ENCODE measurements at regions not wholly inside any gene's neighbourhood (a gene's known extent, or its start where the extent isn't known, plus 50 kb on each side); places are given as distances from the start of the nearest gene placed in this dataset.

GRCh38 chr7:136053689-136054485, 76.7 kb upstream of the MTPN start:
- H3K36me3 ChIP-seq, result no peaks in the 10 kb centered on the region
- TF ChIP-seq POLR2A (IDR thresholded peaks at IDR 0.05) (no peak), POLR2AphosphoS5 (IDR thresholded peaks at IDR 0.05) (no peak), CTCF (IDR thresholded peaks at IDR 0.05) (no peak), EP300 (IDR thresholded peaks at IDR 0.05) (no peak)
- no peaks in the 10 kb centered on the region for H3K27me3 ChIP-seq
- H3K4me3 ChIP-seq, result no peak overlapping the region
- 92 to 99% methylated on average over 6 of the region's 6 CpGs for WGBS, 2 donors
- H3K9me3 ChIP-seq, result no peaks in the 10 kb centered on the region
- ATAC-seq (ENCODE audit: low FRiP score in 2 of 2) (no peak), DNase-seq (no peak)
- H3K4me1 ChIP-seq, result peaks cover 0 to 7% (median 1%) of the 10 kb centered on the region in 4 donors
- H3K27ac ChIP-seq, result no peak overlapping the region

GRCh38 chr7:136051203-136051928, 74.2 kb upstream of the MTPN start:
- no peak overlapping the region for H3K27ac ChIP-seq
- no peaks in the 10 kb centered on the region for H3K9me3 ChIP-seq
- H3K27me3 ChIP-seq, result no peaks in the 10 kb centered on the region
- TF ChIP-seq POLR2AphosphoS5 (IDR thresholded peaks at IDR 0.05) (no peak), CTCF (IDR thresholded peaks at IDR 0.05) (no peak), POLR2A (IDR thresholded peaks at IDR 0.05) (no peak), EP300 (IDR thresholded peaks at IDR 0.05) (no peak)
- no peak for ATAC-seq (ENCODE audit: low FRiP score in 2 of 2)
- peaks cover 0 to under 1% (median 0%) of the 10 kb centered on the region in 4 donors for H3K4me1 ChIP-seq
- no peaks in the 10 kb centered on the region for H3K36me3 ChIP-seq
- 90 to 91% methylated on average over 6 of the region's 6 CpGs for WGBS, 2 donors
- no peak overlapping the region for H3K4me3 ChIP-seq
- DNase-seq, result no peak

GRCh38 chr7:136050462-136050847, 73.3 kb upstream of the MTPN start:
- Histone ChIP-seq H3K36me3 (no peaks in the 10 kb centered on the region), H3K27me3 (no peaks in the 10 kb centered on the region), H3K4me1 (no peaks in the 10 kb centered on the region), H3K4me3 (no peak overlapping the region), H3K27ac (no peak overlapping the region), H3K9me3 (no peaks in the 10 kb centered on the region)
- ATAC-seq (ENCODE audit: low FRiP score in 2 of 2) (no peak), DNase-seq (no peak)
- 78 to 85% methylated on average over 7 of the region's 7 CpGs for WGBS, 2 donors
- no peak for TF ChIP-seq POLR2AphosphoS5 (IDR thresholded peaks at IDR 0.05)
- no peak for TF ChIP-seq CTCF (IDR thresholded peaks at IDR 0.05)
- no peak for TF ChIP-seq EP300 (IDR thresholded peaks at IDR 0.05)
- no peak for TF ChIP-seq POLR2A (IDR thresholded peaks at IDR 0.05)

- DNase-seq (no peak), ATAC-seq (ENCODE audit: low FRiP score in 2 of 2) (no peak)
- H3K4me1 ChIP-seq, result no peaks in the 10 kb centered on the region
- H3K27me3 ChIP-seq, result no peaks in the 10 kb centered on the region
- H3K9me3 ChIP-seq, result no peaks in the 10 kb centered on the region
- TF ChIP-seq POLR2A (IDR thresholded peaks at IDR 0.05) (no peak), POLR2AphosphoS5 (IDR thresholded peaks at IDR 0.05) (no peak), CTCF (IDR thresholded peaks at IDR 0.05) (no peak), EP300 (IDR thresholded peaks at IDR 0.05) (no peak)
- H3K36me3 ChIP-seq, result no peaks in the 10 kb centered on the region
- no peak overlapping the region for H3K27ac ChIP-seq
- 71 to 77% methylated on average over 6 of the region's 6 CpGs for WGBS, 2 donors
- no peak overlapping the region for H3K4me3 ChIP-seq
Measured at GRCh38 chr7:136049818-136050461, 72.8 kb upstream of the MTPN start.

All from upper lobe of left lung (tissue), 6 donors.